Kidney tubule cell (primary cell): ENCODE measurements at regions not wholly inside any gene's neighbourhood (a gene's known extent, or its start where the extent isn't known, plus 50 kb on each side); places are given as distances from the start of the nearest gene placed in this dataset.
"Not testable (repeated sequence)": the region's sequence is repeated elsewhere in the genome, so short reads cannot be mapped to it uniquely, and the experiment has no call there.

ENCODE experiments used
- DNase-seq: peaks from one replicate; pipeline ENCODE4 v3.0.0-alpha.2; 2018; ENCODE audit warnings: low spot score

- no peak for DNase-seq
Observed at GRCh38 chr5:17400724-17401469, 97.1 kb upstream of the TAF11L2 start.

GRCh38 chr5:17401470-17402288 is 96.4 kb upstream of the TAF11L2 start:
- DNase-seq, result no peak

DNA sequence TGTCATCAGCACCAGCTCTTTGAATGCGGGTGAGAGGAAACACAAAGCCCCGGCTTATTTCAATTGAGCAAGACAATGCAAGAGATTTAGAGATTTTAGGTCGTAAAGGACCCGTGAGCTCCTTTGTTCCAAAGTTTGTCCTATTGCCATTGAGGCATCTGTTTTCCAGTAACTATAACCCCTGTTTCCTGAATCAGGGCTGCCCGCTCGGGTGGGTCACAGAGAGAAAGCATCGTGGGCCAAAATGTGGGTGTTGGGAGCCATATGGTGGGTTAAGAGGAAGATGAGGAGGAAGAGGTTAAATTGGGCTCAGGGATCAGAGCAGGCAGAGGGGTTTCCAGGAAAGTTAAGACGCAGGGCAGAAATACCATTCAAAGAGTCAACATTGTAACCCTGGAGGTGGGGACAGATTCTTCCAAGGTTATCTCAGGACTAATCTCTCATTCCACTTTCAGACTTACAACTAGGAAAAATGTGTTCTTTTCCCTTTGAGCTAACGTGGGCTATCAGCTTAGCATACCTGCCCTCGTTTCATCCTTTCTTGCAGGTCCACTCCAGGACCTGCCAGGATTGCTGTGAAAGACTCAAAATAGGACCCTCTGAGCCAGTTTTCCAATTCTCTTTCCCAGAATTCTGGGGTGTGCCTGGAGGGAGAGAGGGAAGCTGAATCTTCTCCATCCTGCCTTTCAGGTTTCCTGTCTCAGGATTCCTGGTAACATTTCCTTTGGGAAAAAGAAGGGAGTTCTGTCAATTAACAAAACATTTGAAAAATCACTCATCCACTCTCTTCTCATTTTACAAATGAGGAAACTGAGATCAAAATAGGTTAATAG is 95.5 kb upstream of the TAF11L2 start:
- no peak for DNase-seq

- DNase-seq, result no peak
Observed at GRCh38 chr5:17403695-17404490, 94.1 kb upstream of the TAF11L2 start.

DNA sequence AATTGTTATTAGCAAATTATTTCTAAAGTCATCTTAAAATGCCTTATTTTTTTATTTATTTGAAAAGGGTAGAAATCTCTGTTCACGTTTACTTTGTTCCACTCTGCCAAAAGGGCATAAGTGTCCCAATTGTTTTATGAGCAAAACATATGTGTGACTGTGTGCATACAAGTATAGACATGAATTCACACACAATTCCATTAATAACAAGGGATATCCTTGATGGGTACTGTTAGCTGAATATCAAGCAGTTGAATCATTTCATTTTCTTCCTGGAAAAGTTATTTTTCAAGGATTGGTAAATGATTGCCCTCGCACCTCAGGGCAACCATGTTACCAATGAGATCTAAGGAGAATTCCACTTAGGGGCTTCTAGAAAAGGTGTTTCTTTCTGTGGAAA is 92.1 kb upstream of the TAF11L2 start:
- DNase-seq, result peak; percentile 21

- peak; percentile 29 for DNase-seq
Observed at GRCh38 chr5:17406423-17406838, 91.6 kb upstream of the TAF11L2 start.

DNA sequence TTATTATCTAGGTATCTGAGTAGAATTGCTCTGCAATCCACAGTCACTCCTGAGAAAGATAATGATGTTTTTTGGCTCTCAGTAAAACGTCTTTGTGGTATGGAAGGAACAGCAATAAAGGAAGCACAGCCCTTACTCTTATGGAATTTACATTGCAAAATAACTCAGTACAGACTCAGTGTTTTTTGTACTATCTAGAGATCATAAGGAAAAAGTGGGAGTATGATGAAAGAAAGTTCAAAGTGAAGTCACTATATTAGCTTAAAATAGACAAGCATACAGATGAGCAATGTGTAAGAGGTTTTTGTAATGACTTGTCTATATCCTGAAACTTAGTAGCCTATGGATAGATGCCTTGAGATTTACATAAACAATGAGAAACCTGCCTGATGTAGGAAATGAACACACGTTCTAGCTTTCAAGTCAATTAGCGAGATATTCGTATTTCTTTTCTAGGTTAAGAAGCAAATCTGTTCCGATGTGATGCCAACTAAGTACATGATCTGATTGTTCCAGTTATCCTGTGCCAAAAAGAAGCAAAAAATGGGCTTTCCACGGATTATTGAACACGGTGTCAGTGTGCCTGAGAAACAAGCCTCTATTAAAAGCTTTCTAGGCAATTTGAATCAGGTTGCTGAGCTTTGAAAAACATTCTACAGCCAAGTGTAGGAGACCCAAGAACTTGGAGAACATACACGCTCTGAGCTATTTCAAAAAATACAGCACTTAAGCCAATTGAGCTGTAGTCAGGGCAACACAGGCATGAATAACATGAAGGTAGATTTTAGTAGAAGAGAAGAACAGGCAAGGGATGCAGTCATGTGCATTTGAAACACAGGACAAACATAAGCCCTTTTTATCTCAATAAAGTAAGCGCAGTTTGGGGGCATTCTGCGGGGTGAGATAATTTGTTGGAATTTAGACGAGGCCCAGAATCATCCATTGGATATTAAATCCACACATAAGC is 86.3 kb upstream of the TAF11L2 start:
- DNase-seq, result no peak

- no peak for DNase-seq
Observed at GRCh38 chr5:17412760-17413671, 85.0 kb upstream of the TAF11L2 start.

GRCh38 chr5:17413691-17414090 is 84.3 kb upstream of the TAF11L2 start:
- DNase-seq, result no peak

- no peak for DNase-seq
Observed at GRCh38 chr5:17415321-17415758, 82.7 kb upstream of the TAF11L2 start.

DNA sequence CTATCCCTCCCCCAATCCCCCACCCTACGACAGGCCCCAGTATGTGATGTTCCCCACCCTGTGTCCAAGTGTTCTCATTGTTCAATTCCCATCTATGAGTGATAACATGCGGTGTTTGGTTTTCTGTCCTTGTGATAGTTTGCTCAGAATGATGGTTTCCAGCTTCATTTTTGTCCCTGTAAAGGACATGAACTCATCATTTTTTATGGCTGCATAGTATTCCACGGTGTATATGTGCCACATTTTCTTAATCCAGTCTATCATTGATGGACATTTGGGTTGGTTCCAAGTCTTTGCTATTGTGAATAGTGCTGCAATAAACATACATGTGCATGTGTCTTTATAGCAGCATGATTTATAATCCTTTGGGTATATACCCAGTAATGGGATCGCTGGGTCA is 81.7 kb upstream of the TAF11L2 start:
- not testable (repeated sequence) for DNase-seq

GRCh38 chr5:17424674-17425073 is 73.4 kb upstream of the TAF11L2 start:
- no peak for DNase-seq

DNA sequence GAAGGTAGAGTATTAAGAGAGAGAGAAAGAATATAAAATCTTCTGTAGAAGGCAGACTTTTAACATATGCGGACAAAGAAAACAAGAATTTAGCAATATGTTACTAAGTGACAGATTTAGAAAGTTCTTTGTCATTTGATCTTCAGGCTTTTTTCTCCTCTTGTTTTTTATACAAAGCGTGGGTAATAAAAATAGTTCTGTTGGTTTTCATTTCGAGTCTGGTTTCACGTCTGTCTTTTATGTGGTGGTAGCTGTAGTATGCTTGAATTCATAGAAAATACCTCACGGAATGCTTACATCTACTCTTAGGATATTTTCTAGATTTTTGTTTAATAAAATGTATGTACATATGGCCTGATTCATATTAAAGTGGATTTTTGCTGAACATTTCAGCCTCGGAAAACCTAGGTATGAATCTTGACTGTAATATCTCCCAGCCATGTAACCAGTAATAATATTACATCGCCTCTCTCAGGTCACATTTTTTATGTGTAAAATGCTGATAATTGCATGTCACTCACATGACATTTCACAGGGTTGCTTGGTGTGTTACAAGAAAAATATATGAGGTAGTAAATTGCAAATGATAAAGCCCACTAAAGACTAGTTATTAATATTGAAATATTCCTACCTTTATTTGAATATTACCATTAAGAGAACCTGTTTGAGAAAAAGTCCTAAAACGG is 72.5 kb upstream of the TAF11L2 start:
- DNase-seq, result no peak

- no peak for DNase-seq
Observed at GRCh38 chr5:17426104-17426749, 71.8 kb upstream of the TAF11L2 start.

DNA sequence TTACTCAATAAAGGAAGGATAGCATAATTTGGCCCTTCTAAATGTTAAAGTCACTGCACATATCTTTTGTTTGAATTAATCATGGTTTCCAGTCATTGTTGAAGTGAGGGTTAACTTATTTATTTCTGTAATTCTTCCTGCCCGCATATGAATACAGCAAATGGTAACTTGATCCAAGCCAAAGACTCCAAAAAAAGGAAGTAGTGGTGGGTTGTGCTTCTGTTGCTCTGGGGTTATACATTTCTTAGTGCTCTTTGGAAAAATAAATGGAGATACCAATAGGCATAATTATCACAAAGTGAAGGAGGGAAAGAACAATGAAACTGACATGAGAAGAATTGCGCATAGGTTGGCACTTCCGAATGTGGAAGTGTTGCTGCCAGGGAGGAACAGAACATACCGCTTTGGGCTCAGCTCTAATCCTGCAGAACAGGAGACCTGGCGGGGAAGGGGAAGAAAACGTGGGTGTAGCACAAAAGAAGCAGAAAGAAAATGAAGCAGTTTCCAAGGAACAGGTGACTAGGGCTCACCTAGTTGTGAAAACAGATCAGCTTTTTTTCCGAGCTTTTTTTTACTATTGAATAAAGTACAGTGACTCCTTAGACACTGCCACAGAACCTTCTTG is 69.7 kb upstream of the TAF11L2 start:
- DNase-seq, result no peak

- DNase-seq, result no peak
Observed at GRCh38 chr5:17429353-17429752, 68.7 kb upstream of the TAF11L2 start.

DNA sequence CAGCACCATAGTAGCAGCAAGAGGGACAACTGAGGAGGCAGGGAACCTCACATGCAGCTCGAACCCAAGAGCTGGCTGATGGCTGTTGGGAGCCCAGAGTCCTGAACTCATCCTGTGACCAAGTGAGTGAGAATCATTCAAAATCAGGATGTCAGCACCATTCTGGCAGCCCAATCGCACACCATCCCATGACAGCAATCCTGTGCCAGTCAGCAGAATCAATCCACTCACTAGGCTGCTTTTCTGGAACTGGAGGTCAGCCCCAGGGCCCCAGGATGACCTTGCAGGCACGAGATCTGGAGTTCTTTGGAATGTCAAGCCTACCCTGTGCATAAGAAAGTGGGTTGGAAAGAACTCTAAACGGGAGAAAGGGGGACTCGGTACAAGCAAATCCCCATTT is 67.8 kb upstream of the TAF11L2 start:
- DNase-seq, result no peak
